SHP77 treated with DMSO at 0.1 percent for 48 hours (cell line): ENCODE measurements at regions not wholly inside any gene's neighbourhood (a gene's known extent, or its start where the extent isn't known, plus 50 kb on each side); places are given as distances from the start of the nearest gene placed in this dataset.
A peak's percentile ranks its signal among the peaks of the same experiment; 100 is the strongest.

Experiments used
- DNase-seq: peaks from one replicate; lab custom pipeline; 2025; lab: John Stamatoyannopoulos, UW

DNA sequence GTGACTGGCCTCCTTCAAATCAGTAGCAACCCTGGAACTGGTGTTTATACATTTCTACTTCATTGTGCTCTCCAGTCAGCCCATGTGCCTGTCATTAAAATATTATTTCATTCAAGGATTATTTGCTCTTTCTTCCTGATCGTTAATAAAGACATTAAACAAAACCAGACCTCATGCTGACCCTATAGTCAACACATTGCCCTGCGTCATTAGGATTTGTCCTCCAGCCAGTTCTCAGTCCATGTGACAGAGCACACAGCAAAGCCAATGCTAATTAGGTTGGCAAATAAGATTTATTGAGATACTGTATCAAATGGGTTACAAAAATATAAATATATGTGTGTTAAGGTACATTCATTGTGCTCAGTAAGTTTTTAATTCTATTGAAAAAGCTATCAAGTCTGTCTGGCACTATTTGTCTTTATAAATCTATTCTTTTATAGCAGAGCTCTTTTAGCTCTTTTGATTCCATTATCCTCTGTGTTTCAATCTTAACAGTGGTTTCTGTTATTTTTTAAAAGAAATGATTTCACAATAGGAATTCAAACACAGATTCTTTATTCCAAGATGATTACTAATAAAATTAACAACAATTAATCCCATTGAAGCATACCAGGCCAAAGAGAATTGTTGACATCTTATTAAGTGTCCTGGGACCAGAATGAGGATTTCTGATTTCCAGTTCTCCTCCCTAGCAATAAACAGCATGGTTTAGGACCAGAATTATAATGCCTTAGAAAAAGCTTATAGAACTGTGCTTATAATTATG lies 209.4 kb upstream of the RGMB start:
- no peak for DNase-seq

DNA sequence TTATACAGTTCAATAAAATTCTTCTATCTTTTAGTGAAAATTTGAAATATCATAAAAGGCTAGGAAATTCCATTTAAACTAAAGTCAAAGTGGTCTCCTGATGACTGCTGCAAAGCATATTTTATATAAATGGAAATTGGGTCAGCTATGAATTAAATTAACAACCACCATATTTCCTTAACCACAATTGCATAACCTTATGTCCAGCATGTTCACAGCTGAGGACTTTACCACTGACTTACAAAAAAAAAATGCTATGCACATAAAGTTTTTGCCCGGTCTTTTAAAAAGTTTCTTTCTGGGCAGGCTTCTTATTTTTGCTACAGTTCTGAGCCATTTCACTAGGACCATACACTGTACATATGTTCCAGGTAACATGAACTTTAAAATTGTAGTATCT lies 208.6 kb upstream of the RGMB start:
- no peak for DNase-seq

DNA sequence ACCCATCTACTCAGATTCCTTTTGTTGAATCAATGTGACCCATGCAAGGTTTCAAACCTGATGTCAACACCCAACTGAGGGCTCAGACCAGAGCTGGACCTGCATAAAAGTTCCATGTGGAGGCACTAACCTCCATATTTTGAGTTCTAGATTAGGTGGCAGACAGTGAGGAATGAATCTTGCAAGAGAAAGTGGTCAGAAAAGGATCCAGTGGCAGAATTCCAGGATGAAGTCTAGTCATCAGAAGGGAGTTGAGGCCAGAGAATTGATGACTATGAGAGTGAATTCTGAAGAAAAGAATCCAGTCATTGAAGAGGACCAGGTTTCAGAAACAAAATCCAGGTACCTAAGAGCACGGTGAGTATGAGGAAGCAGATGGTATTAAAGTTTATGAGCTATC lies 205.1 kb upstream of the RGMB start:
- DNase-seq = no peak

DNA sequence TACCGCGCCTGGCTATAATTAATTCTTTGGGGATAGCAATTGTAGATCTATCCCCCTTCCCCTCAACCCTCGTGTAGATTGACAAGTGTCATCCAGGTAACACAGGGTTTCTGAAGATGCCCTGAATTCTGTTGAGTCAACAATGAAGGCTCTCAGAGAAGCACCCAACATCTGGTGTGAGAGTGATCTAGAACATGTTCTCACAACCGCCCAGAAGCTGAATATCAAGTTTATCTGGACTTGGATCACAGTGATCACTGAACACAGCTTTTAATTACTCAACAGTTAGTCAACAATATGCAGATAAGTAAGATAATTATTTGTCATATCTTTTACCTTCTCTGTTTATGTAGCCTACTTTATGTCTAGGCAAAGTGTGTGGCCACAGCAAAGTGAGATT lies 204.2 kb upstream of the RGMB start:
- DNase-seq = no peak

DNA sequence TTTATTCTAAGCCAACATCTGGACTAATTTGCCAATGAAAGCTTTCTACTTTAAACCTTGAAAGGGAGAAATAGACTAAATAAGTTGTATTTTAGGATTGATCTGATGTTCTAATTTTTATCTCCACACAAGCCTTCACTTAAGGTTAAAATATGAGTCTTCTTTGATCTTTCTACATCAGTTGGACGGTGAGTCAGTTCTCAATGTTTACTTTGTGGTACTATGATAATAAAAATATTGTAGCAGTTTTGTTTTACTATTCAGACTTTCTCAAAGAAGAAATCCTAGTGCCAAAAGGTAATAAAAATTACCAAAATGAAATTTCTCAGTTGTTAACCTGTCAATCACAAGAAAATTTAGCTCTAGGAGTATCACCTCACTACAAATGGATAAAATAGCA lies 203.5 kb upstream of the RGMB start:
- no peak for DNase-seq

DNA sequence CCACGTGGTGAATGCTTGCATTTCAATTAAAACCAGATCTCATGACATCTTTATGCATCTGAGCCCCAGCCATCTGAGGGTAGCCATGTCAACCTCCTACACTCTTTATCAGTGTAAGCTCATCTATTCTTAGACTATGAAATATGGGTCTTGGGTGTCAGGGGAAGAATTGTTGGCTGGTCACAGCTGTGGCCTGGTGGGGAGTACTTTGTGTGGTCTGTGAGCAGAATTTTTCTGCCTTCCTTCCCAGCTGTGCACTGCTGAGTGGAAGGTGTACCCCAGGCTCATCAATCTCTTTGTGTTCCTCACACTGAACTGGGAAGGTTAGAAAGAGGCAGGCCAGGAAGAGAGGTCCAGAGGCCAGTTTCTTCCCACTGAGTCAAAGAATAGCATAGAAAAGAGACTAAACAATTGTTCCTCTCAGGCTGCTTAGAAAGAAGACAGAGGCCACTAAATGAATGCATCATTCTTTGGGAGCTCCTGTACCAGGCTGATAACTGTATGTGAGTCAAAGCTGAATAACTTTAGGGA lies 202.7 kb upstream of the RGMB start:
- DNase-seq = no peak

DNA sequence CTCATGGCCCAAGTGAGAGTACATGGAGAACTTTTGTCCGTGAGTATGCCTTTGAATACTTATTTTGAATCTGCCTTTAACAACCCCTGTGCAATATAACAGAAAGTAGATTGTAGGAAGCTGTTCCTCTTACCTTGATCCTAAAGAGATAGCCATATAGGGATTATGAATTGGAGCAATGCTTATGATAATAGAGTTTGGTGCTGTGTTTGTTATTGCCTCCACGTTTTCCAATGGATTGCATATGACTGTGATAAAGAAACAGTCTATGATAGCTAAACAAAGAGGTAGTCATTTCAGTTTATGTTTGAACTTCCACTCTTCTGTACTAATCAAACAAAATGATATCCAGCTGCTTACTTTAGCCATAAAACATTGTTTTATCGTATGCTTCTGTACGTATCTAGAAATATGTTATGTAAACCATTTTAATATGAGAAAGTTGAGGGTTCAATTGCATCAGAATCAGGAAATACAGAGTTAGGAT lies 199.6 kb upstream of the RGMB start:
- DNase-seq = no peak

DNA sequence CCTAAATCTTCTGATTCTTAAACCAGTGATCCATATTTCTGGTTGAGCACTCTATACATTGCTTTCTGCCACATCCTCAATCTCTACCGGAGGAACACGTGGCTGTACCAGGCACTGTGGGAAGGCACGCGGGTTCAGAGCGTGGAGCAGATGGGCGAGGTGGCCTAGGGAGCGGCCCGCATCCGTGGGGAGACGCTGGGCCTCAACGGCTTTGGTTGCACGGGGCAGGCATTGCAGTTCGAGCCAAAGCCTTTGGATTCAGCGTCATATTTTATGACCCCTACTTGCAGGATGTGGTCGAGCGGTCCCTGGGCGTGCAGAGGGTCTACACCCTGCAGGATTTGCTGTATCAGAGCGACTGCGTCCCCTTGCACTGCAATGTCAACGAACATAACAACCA lies 197.2 kb upstream of the RGMB start:
- no peak for DNase-seq

DNA sequence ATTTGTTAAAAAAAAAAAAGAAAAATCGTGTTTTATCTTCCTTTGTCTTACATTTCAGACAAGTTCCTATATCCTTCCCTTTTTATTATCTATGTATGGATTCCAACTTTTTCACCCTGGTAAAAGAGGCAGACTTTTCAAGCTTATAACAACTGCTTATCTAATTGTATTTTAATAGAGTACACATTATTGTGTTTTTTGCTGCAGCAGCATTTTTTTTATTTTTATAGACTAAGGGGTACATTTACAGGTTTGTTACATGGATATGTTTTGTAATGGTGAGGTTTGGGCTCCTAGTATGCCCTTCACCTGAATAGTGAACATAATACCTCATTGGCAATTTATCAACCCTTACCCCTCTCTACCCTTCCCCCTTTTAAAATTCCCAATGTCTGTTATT lies 195.0 kb upstream of the RGMB start:
- no peak for DNase-seq

DNA sequence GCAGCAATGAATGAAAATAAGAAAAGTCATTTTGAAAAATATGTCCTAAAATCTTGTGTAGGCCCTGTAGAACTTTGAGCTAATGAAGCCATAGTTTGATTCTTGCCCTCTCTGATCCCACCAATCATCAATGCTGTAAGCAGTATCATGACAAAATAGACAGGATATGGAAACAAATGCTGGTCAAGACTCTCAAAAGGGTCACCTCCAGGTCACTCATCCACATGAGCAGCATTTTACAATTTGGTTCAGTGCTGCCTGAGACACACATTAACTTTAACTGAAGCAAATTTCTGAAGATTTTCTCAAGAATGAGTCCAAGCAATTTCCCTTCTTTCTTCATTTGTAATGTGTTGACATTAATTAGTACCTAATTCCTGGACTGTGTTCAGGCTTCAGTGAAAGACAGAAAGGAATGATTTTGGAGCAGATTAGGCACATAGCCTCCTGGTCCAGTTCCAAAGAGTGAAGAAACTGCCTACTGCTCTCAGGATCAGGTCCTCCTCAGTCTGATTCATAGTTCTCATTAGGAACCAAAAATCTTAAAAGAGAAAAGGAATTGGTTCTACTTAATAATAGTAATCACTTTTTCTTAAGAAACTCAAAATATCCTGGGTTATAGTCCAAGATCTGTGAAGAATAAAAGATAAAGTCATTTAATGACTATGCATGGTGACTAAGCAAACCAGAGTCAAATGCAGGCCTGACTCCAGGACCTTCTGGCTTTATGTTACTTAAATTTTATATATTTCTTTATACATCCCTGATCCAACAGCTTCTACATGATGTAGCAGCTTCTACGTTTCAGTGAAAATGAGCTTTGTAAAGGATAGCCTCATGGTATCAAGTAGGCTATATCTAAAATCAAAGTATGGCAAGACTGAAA lies 192.1 kb upstream of the RGMB start:
- DNase-seq = no peak

DNA sequence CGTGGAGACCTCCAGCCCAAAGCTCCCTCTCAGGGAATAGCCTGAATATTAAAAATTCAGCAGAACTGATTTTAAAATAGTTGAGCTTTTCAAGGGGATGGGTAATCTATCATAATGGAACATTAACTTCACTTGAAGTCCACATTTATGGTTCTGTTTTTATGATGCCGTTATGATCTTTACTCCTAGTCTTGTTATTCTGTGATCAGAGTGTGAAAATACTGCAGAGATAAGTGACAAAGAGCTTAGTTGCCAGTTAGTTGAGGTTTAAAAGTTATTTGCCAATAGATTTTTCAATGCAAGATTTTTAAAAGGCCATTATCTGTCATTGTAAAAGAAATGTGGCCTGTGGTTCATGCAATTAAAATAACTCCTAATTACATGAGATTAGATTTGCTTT lies 189.9 kb upstream of the RGMB start:
- no peak for DNase-seq

DNA sequence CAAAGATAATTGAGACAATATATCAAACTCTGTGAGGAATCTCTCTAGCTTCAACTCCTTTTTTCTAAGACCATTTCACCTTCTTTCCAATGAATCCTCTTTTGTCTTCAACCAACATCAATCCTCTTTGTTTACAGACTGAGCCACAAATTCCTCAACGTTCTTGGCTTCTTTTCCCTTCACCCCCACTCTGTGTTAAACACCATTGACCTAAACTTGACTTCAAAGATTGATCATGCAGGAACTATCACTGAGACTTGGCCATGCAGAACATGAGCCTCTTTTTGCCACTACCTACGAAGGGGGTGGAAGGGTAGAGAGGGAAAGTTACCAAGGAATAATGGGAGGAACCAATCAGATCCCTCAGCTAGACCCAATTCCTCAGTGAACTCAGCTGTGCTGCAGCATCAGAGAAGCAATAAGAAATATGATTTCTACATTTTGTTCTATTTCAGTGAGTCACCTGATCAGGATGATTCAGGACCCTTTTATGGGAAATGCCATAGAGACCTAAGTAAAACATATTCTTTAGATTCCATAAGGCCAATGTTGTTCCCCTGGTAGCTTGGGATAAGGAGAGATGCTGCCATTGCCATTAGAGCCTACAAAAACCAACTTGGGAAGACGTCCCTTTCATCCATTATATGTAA lies 187.7 kb upstream of the RGMB start:
- DNase-seq = no peak

DNA sequence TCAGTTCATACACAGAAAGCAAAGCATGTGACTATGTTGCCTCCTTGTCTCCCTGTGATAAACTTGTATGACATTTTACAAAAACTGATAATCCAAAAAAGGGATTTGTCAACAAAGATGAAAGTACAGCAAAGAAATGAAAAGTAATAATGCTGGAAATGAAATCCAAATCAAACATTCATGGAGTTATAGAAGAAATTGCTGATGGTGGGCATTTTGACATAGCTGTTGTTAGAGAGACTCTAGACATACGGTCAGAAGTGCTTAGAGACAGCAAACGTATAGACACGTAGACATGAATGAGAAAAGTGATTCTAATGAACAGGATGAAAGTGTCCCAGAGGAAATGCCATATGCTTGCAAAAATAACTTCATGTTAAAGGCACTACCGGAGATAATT lies 186.9 kb upstream of the RGMB start:
- DNase-seq = no peak

DNA sequence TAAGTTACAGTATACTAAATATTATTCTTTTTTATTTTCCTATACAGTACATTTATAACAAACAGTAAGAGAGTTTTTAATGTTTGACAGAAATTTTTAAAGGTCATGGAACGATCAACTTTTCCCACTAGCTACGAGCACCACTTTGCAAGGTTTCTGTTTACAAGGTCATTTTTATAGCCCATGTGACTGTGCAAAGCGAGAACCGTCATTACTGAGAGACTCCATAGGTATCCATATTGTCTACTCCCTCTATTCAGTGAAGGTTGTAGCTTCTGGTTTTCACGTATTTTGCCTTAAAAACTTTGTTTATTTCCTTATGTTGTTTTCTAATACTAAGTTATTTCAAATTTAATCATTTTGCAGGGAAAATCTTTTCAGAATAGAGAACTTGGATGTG lies 186.3 kb upstream of the RGMB start:
- no peak for DNase-seq

DNA sequence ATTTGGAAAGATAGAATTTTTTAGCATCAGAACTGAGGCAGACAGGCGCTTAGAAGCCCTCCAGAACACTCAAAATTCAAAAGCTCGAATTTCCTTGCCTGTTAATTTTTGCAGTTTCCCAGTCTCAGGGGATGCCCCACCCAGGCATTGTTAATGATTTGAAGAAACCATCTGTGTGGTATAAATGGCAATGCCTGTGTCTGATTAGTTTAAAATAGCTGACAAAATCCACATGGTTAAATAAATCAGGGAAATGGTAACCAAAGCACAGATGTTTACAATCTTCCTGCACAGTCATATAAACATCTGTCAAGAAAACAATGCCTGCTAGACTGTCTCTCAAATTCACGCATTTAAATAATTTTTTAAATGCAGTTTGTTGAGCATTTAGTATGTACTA lies 185.2 kb upstream of the RGMB start:
- DNase-seq = no peak

DNA sequence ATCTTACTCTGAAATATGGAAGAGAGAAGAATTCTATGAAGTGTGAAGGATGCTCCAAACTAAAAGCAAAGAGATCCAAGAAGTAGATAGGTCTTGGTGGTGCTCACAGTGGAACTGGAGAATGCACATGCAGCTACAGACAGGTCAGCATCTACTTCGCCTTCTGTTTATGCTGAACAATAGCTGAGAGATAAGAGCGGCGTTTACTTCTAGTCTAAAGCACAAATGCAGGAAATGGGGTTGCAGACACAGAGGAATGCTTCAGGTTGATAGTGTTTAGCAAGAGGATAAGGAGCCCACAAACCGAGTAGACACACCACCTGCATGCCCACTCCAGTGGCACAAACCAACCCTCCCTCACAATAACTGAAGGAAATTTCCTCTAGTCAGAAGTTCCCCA lies 180.0 kb upstream of the RGMB start:
- no peak for DNase-seq

DNA sequence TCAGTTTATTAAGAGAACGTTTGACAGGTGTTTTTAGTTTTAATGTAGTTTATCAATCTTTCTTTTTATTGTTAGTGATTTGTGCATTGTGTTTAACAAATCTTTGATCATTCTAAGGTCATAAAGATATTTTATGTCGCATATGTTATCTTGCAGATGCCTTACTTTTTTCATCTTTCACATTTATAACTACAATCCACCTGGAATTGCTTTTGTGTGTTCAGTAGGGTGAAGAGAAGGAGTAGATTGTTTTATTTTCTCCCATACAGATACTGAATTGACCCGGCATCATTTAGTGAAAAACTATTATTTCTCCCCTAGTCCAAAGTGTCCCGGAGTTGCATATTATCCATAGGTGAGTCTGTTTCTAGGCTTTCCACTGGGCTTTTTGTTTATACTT lies 179.4 kb upstream of the RGMB start:
- DNase-seq = no peak

DNA sequence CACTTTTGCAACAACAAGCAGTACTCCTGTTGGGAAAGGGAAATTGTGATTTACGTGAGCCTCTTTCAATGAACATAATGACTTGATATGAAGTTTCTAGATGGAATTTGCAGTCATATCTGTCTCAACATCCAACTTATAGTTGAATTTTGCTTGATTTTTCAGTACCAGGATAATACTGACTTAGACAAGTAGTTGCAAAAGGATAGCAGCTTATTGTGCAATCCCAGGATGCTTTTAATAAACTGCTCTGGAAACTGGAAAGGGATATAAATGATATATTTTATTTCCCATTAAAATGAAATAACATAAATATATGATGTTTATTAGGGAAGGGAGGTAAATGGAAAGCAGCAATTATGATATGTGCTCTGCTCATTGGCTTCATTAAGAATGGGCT lies 174.4 kb upstream of the RGMB start:
- no peak for DNase-seq

DNA sequence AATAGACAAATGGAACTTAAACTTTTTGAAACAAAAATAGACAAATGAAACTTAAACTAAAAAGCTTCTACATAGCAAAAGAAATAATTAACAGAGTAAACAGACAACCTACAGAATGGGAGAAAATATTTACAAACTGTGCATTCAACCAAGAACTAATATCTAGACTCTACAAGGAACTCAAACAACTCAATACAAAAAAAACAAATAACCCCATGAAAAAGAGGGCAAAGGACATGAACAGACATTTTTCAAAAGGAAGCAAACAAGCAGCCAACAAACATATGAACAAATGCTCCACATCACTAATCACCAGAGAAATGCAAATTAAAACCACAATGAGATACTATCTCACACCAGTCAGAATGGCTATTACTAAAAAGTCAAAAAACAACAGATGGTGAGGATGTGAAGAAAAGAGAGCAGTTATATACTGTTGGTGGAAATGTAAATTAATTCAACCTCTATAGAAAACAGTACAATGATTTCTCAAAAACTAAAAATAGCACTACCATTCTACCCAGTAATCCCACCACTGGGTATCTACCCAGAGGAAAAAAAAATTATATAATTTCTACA lies 170.8 kb upstream of the RGMB start:
- no peak for DNase-seq

DNA sequence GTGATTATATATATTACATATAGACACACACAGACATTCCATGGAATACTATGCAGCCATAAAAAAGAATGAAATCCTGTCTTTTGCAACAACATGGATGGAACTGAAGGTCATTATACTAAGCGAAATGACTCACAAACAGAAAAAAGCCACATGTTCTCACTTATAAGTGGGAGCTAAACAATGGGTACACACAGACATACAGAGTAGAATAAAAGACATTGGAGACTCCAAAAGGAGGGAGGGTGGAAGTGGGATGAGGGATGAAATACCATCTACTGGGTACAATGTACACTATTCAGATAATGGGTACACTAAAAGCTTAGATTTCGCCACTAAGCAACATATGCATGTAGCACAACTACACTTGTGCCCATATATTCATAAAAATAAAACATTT lies 170.0 kb upstream of the RGMB start:
- DNase-seq = no peak

DNA sequence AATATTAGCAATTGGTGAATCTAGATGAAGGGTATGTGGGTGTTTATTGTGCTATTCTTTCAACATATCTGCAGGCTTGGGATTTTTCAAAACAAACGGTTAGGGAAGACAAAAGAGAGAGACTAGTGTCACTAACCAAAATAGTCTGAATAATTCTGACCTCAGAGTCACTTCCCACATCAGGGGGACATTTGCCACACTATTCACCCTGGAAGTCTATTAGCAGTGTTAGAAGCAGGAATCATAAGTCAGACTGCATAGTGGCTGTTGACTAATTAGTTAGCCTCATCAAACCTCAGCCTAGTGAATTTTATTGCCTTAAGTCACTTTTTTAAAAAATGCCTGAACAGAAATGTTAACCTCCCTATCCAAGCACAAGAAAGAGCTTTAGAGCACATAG lies 169.2 kb upstream of the RGMB start:
- no peak for DNase-seq

DNA sequence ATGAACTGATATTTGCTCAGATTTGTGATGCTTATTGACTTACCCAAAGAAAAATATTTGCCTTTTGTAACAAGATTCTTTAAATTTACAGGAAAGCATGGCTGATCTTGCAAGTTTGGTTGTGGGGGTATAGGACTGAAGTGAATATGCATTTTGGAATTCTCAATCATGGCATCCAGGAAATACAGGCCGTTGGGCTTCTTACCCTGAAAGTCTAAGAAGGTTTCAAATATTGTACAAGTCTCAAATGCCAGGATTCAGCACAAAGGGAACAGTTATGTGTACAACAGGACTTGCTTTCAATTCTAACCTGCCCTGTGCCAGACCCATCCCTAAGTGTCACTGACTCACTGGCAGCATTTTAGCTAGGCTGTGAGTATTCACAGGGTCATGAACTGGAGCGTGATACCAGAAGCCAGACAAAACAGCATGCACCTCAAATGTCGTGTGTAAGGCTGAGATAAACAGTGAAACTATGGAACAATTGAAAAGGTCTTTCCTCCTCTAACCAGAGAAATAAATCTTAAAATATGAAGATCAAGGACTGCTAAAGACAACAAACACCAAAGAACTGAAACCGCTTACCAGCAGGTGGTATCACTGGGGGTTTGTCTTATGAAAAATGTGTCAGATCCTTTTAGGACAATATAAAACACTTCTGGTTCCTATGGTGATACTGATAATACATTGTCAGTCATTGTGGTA lies 168.6 kb upstream of the RGMB start:
- peak; percentile 28 for DNase-seq
